ENCODE measurements at regions not wholly inside any gene's neighbourhood (a gene's known extent, or its start where the extent isn't known, plus 50 kb on each side); places are given as distances from the start of the nearest gene placed in this dataset.

DNA sequence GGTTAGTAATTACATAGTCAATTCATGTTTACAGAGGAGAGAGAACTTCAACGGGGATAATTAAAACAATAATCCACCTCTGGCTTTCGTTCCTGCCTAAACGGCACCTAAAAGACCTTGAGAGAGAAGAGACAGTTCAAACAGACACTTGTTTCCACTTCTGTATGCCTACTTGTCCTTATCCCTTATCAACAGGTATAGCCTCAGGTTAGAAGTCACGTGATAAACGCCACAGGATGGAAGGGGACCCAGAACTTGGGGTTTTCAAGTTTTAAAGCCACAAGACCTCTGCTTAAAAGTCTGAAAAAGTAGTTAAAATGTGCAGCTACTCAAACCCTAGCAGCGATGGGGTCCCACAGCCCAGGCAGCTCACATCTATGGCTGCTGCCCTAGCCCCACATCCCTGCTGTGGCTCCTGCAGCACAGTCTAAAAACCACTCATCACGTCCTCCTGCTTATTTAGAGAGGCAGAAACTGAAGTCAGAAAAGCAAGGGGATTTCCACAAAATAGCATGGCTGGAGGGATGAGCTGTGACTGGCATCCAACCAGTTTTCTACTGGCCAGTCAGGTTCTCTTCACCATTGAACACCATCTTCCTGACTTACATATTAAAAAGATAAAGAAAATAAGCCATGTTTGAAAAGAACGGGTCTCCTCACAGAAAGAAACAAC lies 51.2 kb upstream of the SEC16B start:
- WGBS, 2 donors = 83 to 87% methylated on average over 8 of the region's 8 CpGs
- intact Hi-C loops (cut with DNase I) = no loop called here
- peaks cover 0 to 3% of the 10 kb centered on the region in 2 donors for H3K4me1 ChIP-seq (ENCODE audit: control insufficient read depth in 1 of 2, insufficient read depth in 2 of 2, low read length in 2 of 2)
- H3K27ac ChIP-seq (ENCODE audit: low read depth in 1 of 2, low read length in 2 of 2) = no peak overlapping the region
- ATAC-seq (ENCODE audit: low FRiP score) (no peak), DNase-seq (no peak)
- H3K4me3 ChIP-seq (ENCODE audit: low read length in 2 of 2) = no peak overlapping the region
- peaks cover 3 to 8% of the 10 kb centered on the region in 2 donors for H3K36me3 ChIP-seq (ENCODE audit: control insufficient read depth in 1 of 2, insufficient read depth in 2 of 2, low read length in 1 of 2)
- no peaks in the 10 kb centered on the region for H3K9me3 ChIP-seq (ENCODE audit: control insufficient read depth, low read length)
- no peaks in the 10 kb centered on the region for H3K27me3 ChIP-seq (ENCODE audit: control insufficient read depth in 1 of 2, insufficient read depth in 2 of 2, low read length in 1 of 2)

DNA sequence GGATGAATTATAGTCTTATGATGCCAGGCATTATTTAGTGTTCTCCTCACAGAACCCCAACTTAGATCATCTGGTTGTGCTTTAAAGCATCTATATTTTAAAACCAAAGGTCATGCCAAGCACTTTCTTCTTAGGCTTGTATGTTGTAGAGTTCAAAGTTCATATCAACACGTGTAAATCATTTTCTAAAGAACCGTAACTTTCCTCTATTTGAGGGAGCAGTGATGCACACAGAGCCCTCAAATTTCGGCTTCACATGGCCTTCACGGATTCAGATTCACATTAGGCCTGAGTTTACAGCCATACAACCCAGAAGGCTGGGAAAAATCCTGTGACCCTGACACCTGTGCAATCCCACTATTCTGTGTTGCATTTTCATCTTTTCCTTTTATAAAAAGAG lies 52.1 kb upstream of the SEC16B start:
- intact Hi-C loops (cut with DNase I) = no loop called here
- Histone ChIP-seq H3K36me3 (ENCODE audit: control insufficient read depth in 1 of 2, insufficient read depth in 2 of 2, low read length in 1 of 2) (peaks cover 3 to 5% of the 10 kb centered on the region in 2 donors), H3K4me1 (ENCODE audit: control insufficient read depth in 1 of 2, insufficient read depth in 2 of 2, low read length in 2 of 2) (peaks cover 0 to 3% of the 10 kb centered on the region in 2 donors), H3K4me3 (ENCODE audit: low read length in 2 of 2) (no peak overlapping the region), H3K27ac (ENCODE audit: low read depth in 1 of 2, low read length in 2 of 2) (no peak overlapping the region), H3K27me3 (ENCODE audit: control insufficient read depth in 1 of 2, insufficient read depth in 2 of 2, low read length in 1 of 2) (no peaks in the 10 kb centered on the region), H3K9me3 (ENCODE audit: control insufficient read depth, low read length) (no peaks in the 10 kb centered on the region)
- WGBS, 2 donors = 85 to 86% methylated on average over 4 of the region's 4 CpGs
- DNase-seq = no peak
- no peak for ATAC-seq (ENCODE audit: low FRiP score)

DNA sequence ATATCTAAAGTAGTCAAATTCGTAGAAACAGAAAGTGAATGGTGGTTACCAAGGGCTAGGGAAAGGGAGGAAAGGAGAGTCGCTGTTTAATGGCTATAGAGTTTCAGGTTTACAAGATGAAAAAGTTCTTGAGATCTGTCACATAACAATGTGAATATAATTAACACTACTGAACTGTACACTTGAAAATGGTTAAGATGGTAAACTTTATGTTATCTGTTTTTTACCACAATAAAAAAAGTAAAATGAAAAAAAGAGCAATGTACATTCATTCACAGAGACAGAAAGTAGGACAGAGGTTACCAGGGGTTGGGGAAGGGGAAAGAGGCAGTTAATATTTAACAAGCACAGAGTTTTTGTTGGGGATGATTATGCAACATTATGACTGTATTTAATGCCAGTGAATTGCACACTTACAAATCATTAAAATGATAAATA lies 53.3 kb upstream of the SEC16B start:
- Histone ChIP-seq H3K27ac (ENCODE audit: low read depth in 1 of 2, low read length in 2 of 2) (no peak overlapping the region), H3K9me3 (ENCODE audit: control insufficient read depth, low read length) (no peaks in the 10 kb centered on the region), H3K27me3 (ENCODE audit: control insufficient read depth in 1 of 2, insufficient read depth in 2 of 2, low read length in 1 of 2) (no peaks in the 10 kb centered on the region), H3K4me3 (ENCODE audit: low read length in 2 of 2) (no peak overlapping the region), H3K36me3 (ENCODE audit: control insufficient read depth in 1 of 2, insufficient read depth in 2 of 2, low read length in 1 of 2) (peaks cover 0 to 1% of the 10 kb centered on the region in 2 donors), H3K4me1 (ENCODE audit: control insufficient read depth in 1 of 2, insufficient read depth in 2 of 2, low read length in 2 of 2) (peaks cover 0 to 3% of the 10 kb centered on the region in 2 donors)
- DNase-seq (no peak), ATAC-seq (ENCODE audit: low FRiP score) (no peak)
- intact Hi-C loops (cut with DNase I) = no loop called here
- 92 to 97% methylated on average over 2 of the region's 2 CpGs for WGBS, 2 donors

DNA sequence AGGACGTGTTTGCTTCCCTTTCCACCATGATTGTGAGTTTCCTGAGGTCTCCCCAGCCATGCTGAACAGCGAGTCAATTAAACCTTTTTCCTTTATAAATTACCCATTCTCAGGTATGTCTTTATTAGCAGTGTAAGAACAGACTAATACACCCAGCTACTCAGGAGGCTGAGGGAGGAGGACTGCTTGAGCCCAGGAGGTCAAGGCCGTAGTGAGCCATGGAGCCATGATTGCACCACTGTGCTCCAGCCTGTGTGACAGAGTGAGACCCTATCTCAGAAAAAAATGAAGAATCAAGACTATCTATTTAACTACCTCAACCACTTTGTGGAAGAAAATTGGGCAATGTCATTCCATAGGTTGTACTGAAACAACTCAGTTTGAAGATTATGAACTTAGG lies 54.6 kb upstream of the SEC16B start:
- H3K36me3 ChIP-seq (ENCODE audit: control insufficient read depth in 1 of 2, insufficient read depth in 2 of 2, low read length in 1 of 2) = peaks cover 0 to 1% of the 10 kb centered on the region in 2 donors
- H3K4me3 ChIP-seq (ENCODE audit: low read length in 2 of 2) = no peak overlapping the region
- DNase-seq (no peak), ATAC-seq (ENCODE audit: low FRiP score) (no peak)
- intact Hi-C loops (cut with DNase I) = no loop called here
- no peak overlapping the region for H3K27ac ChIP-seq (ENCODE audit: low read depth in 1 of 2, low read length in 2 of 2)
- peaks cover 0 to 3% of the 10 kb centered on the region in 2 donors for H3K4me1 ChIP-seq (ENCODE audit: control insufficient read depth in 1 of 2, insufficient read depth in 2 of 2, low read length in 2 of 2)
- 98 to 99% methylated on average over 3 of the region's 3 CpGs for WGBS, 2 donors
- H3K27me3 ChIP-seq (ENCODE audit: control insufficient read depth in 1 of 2, insufficient read depth in 2 of 2, low read length in 1 of 2) = no peaks in the 10 kb centered on the region
- no peaks in the 10 kb centered on the region for H3K9me3 ChIP-seq (ENCODE audit: control insufficient read depth, low read length)

DNA sequence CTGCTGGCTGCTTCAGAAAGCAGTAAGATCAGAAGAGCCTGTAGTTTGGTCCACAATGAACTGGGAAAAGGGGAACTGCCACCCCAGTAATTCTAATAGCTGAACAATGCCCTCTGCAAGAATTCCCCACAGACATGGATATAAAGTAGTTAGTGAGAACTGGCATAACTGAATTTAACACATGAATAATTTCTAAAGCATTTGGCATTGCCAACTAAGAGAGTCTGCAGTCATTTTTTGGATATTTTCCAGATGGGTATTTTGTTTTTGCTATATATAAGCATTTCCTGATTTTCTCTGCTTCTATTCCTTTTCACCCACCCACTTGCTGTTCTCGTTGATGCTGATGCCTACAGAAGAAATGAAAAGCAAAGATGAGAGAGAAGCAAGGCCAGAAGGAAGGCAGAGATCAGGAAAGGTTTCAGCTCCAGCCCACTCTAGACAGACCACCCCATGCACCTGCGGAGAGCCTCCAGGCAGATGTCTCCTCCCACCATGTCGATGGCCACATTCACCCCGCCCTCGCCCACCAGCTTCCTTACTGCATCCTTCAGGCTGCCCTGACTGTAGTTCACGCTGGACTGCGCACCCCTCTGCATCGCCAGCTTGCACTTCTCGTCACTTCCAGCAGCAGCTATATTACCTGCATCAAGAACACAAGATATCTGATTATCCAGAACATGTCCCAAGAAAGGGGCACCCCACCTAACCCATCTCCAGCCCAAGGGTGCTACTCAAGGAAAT lies 55.9 kb upstream of the SEC16B start:
- ATAC-seq (ENCODE audit: low FRiP score) = no peak
- WGBS, 2 donors = 85% methylated on average over 9 of the region's 9 CpGs
- peaks cover 0 to 1% of the 10 kb centered on the region in 2 donors for H3K36me3 ChIP-seq (ENCODE audit: control insufficient read depth in 1 of 2, insufficient read depth in 2 of 2, low read length in 1 of 2)

DNA sequence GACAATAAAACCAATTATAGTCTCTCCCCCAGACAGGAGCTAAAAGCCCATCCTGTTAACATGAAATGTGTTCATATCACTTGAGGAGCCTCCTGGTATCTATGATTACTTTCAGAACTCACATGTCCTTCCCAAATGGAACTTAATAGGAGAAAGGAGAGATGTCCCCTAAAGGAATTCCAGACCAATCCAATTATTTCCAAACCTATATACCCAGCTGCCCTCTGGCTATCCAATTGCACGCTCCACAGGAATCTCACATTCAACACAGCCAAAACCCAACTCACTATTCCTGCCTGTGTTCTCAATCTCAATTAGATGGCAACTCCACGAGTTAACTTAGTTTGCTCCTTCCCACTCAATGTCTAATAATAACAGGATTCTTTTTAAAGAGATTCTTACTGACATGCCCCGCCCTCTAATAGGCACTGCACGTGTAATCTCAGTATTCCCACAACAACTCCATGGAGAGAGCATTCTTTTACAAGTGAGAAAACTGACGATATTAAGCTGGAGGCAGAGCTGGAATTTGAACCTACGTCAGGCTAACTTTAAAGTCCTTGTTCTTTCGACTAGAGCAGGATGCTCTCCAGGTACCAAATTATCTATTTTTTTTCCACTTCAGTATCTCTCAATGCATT lies 59.1 kb upstream of the SEC16B start:
- H3K27me3 ChIP-seq (ENCODE audit: control insufficient read depth in 1 of 2, insufficient read depth in 2 of 2, low read length in 1 of 2) = no peaks in the 10 kb centered on the region
- DNase-seq (no peak), ATAC-seq (ENCODE audit: low FRiP score) (no peak)
- no peak overlapping the region for H3K27ac ChIP-seq (ENCODE audit: low read depth in 1 of 2, low read length in 2 of 2)
- no peaks in the 10 kb centered on the region for H3K36me3 ChIP-seq (ENCODE audit: control insufficient read depth in 1 of 2, insufficient read depth in 2 of 2, low read length in 1 of 2)
- H3K4me3 ChIP-seq (ENCODE audit: low read length in 2 of 2) = no peak overlapping the region
- no peaks in the 10 kb centered on the region for H3K9me3 ChIP-seq (ENCODE audit: control insufficient read depth, low read length)
- WGBS, 2 donors = 61 to 63% methylated on average over 7 of the region's 7 CpGs
- intact Hi-C loops (cut with DNase I) = no loop called here
- peaks cover 0 to 3% of the 10 kb centered on the region in 2 donors for H3K4me1 ChIP-seq (ENCODE audit: control insufficient read depth in 1 of 2, insufficient read depth in 2 of 2, low read length in 2 of 2)

More for the DNA sequence above, 55.9 kb upstream of the SEC16B start:
- H3K4me3 ChIP-seq (ENCODE audit: low read length in 2 of 2) = no peak overlapping the region
- peaks cover 0 to 3% of the 10 kb centered on the region in 2 donors for H3K4me1 ChIP-seq (ENCODE audit: control insufficient read depth in 1 of 2, insufficient read depth in 2 of 2, low read length in 2 of 2)
- H3K27ac ChIP-seq (ENCODE audit: low read depth in 1 of 2, low read length in 2 of 2) = no peak overlapping the region
- H3K27me3 ChIP-seq (ENCODE audit: control insufficient read depth in 1 of 2, insufficient read depth in 2 of 2, low read length in 1 of 2) = no peaks in the 10 kb centered on the region
- H3K9me3 ChIP-seq (ENCODE audit: control insufficient read depth, low read length) = no peaks in the 10 kb centered on the region
- intact Hi-C loops (cut with DNase I) = no loop called here
- no peak for DNase-seq

DNA sequence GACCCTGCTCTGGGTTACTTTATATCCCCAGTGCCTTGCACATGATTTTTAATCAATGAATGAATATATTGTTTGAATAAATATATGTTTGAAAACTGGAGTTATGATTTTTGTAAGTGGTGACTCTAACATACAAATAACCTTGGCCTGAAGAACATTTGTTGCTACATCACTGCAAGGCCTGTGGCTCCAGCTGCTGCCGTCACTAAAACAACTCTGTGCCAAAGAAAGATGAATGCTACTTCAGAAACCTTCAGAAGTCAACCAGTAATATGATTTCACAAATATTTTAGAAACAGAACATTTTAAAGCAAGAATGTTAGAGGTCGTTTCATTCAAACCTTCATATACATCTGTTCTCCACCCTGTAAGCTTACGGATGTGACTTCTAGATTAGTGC lies 60.6 kb upstream of the SEC16B start:
- intact Hi-C loops (cut with DNase I) = loop anchor here (5.0 to 10.0 kb wide), 2 partner anchors 164 to 252 kb away; no protein-coding TSS in a partner anchor
- H3K4me1 ChIP-seq (ENCODE audit: control insufficient read depth in 1 of 2, insufficient read depth in 2 of 2, low read length in 2 of 2) = no peaks in the 10 kb centered on the region
- H3K4me3 ChIP-seq (ENCODE audit: low read length in 2 of 2) = no peak overlapping the region
- no peak for ATAC-seq (ENCODE audit: low FRiP score)
- no peak overlapping the region for H3K27ac ChIP-seq (ENCODE audit: low read depth in 1 of 2, low read length in 2 of 2)
- 82 to 84% methylated on average over 3 of the region's 3 CpGs for WGBS, 2 donors
- no peaks in the 10 kb centered on the region for H3K9me3 ChIP-seq (ENCODE audit: control insufficient read depth, low read length)
- no peaks in the 10 kb centered on the region for H3K27me3 ChIP-seq (ENCODE audit: control insufficient read depth in 1 of 2, insufficient read depth in 2 of 2, low read length in 1 of 2)
- H3K36me3 ChIP-seq (ENCODE audit: control insufficient read depth in 1 of 2, insufficient read depth in 2 of 2, low read length in 1 of 2) = no peaks in the 10 kb centered on the region
- DNase-seq = no peak

DNA sequence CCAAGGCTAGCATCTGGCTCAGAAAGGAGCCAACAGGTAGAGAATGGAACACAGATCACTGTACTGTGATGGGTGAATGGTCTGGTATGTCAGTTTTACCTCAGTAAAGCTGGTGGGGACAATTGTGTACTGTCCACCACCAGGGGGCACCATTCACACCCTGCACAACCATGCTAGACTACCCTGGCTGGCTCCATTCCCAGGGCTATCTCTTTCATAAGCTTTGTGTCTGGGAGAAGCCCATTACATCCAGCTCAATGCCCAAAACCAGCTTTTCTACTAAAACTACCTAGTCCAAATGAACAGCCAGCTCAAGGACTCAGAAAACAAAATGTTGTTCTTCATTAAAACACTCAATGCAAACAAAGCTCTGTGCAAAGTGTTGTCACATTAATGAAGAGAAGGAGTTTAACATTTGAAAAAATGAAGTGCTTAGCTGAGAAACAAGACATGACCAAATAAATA lies 62.0 kb upstream of the RASAL2 start:
- Histone ChIP-seq H3K27ac (ENCODE audit: low read depth in 1 of 2, low read length in 2 of 2) (no peak overlapping the region), H3K4me1 (ENCODE audit: control insufficient read depth in 1 of 2, insufficient read depth in 2 of 2, low read length in 2 of 2) (no peaks in the 10 kb centered on the region), H3K4me3 (ENCODE audit: low read length in 2 of 2) (no peak overlapping the region), H3K27me3 (ENCODE audit: control insufficient read depth in 1 of 2, insufficient read depth in 2 of 2, low read length in 1 of 2) (no peaks in the 10 kb centered on the region), H3K9me3 (ENCODE audit: control insufficient read depth, low read length) (no peaks in the 10 kb centered on the region), H3K36me3 (ENCODE audit: control insufficient read depth in 1 of 2, insufficient read depth in 2 of 2, low read length in 1 of 2) (no peaks in the 10 kb centered on the region)
- ATAC-seq (ENCODE audit: low FRiP score) (peak; percentile 94), DNase-seq (peak; percentile 91 to 92)
- intact Hi-C loops (cut with DNase I) = loop anchor here (5.0 to 10.0 kb wide), 2 partner anchors 163 to 250 kb away; no protein-coding TSS in a partner anchor

Data from aorta (tissue), 5 donors.